GM12864 (cell line): ENCODE measurements at regions not wholly inside any gene's neighbourhood (a gene's known extent, or its start where the extent isn't known, plus 50 kb on each side); places are given as distances from the start of the nearest gene placed in this dataset.

Experiments
- DNase-seq: peaks from one replicate; pipeline ENCODE4 v3.0.0-alpha.2; 2011; ENCODE audit warnings: low read depth
- H3K4me3 ChIP-seq: 2 replicates; pipeline ENCODE4 v1.5.1; 2011; ENCODE audit warnings: mild to moderate bottlenecking, low read depth, low read length, control low read depth
- CTCF ChIP-seq: IDR thresholded peaks from 2 replicates; pipeline ENCODE4 v1.5.1; 2011; ENCODE audit warnings: low read depth, mild to moderate bottlenecking, moderate library complexity, low read length, control low read depth, inconsistent platforms; ENCODE audit errors: missing control alignments

DNA sequence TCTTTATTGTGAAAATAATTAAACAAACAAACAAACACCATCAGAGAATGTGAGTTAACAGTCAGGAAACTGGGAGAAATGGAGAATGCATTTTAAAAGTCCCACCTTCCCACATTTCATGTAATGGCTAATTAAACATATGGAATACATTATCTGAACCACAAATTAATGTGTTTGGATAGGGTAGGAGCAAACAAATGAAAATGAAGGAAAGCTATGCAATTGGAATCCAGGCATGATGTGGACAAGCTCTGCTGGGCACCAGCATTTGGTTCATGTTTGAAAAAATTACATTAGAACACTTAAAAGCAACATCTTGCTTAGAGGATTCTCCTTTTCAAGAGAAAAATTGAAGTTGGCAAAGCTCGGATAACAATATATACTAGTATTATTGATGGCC lies 628.1 kb downstream of the LMO4 start:
- H3K4me3 ChIP-seq = no peak overlapping the region
- no peak for TF ChIP-seq CTCF
- DNase-seq = no peak

DNA sequence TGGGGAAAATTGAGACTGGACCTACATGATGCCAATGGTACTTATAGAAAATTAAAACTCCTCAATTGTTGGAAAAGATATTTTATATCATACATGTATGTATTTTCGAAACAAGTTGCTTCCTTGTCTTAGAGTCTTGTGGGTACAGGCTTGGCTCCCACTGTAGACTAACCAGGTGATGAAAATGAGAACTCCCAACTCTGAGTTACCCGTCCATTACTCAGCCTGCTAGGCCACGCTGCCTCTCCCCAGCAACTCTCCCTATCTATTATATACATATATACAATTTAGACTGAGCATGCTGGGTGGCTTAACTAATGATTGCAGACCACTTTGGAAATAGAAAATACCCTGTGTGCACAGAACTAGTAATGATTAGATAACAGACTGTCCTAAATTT lies 628.7 kb downstream of the LMO4 start:
- H3K4me3 ChIP-seq = no peak overlapping the region
- DNase-seq = no peak
- TF ChIP-seq CTCF = no peak

- TF ChIP-seq CTCF = no peak
- no peak overlapping the region for H3K4me3 ChIP-seq
- no peak for DNase-seq
These were observed 629.5 kb downstream of the LMO4 start for GRCh38 chr1:87958201-87958600.

DNA sequence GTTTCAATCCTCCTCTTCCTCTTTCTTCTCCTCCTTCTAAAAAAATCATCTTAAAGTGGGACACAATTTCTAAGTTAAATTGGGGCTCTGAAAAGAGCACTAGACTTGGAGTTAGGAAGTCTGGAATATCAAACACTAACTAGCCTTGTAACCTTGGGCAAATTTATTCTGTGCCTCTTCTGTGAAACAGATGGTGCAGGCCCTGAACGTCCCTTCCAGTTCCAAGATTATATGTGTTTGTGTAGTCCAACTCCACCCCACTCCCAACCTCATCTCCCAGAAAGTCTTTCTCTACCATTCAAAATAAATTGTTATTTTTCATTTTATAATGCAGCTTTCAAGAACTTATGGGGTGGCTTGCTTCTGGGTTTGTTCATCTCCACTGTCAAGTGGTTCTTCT lies 630.0 kb downstream of the LMO4 start:
- TF ChIP-seq CTCF = no peak
- no peak overlapping the region for H3K4me3 ChIP-seq
- DNase-seq = no peak

DNA sequence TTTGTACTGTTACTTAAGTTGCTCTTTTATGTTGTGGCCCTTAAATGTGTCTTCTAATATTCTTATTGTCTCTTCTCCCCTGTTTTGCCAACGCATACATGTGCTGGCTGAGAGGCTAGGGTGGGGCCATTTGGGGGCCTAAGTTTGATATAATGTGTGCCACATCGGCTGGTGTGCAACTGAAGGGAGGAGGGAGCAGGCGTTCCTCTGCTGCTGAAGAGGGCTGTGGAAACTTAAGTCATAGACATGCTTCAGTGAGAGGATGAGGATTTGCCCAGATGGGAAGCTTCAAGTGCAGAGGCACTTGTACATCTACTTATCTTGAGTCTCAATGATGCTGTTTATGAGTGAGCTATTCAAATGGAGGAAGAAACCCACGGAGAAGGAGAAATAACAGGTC lies 630.6 kb downstream of the LMO4 start:
- no peak overlapping the region for H3K4me3 ChIP-seq
- DNase-seq = no peak
- no peak for TF ChIP-seq CTCF

DNA sequence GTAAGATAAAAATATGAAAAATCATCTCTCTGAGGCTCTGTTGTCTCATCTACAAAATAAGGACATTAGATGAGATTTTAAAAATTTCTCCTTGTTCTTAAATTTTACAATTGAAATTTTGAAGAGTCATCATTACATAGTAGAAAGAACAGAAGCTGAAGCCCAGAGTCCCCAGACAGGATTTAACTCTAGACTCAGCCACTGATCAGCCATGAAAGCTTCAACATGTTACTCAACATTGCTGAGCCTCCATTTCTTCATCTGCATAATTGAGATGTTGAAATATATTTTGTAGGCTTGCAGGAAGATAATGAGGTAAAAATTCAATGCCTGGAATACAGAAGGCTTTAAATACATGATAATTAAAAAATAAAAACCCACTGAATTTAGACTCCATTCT lies 633.3 kb downstream of the LMO4 start:
- TF ChIP-seq CTCF = no peak
- H3K4me3 ChIP-seq = no peak overlapping the region
- DNase-seq = no peak

GRCh38 chr1:87963556-87963955 lies 634.9 kb downstream of the LMO4 start:
- no peak overlapping the region for H3K4me3 ChIP-seq
- no peak for TF ChIP-seq CTCF
- DNase-seq = no peak
